GM12878 (cell line): ENCODE measurements at regions not wholly inside any gene's neighbourhood (a gene's known extent, or its start where the extent isn't known, plus 50 kb on each side); places are given as distances from the start of the nearest gene placed in this dataset.

ENCODE experiments used
- ATAC-seq: fragments of 200-7000 bp; cut with Tn5 transposase; 3 replicates; pipeline ENCODE4 v1.9.1; 2020; ENCODE audit warnings: mild to moderate bottlenecking, moderate library complexity
- BruUV-seq: library from RNA; stranded (reverse); fragments of 400-500 nt; replicated peaks from 2 replicates; lab custom pipeline; 2021; lab: Mats Ljungman, UMichigan
- CTCF ChIA-PET: fragments of 300-600 bp; sonication (Branson Sonifier 250); formaldehyde crosslinking; extraction: SDS; loops from one replicate; lab custom pipeline; 2021; ENCODE audit warnings: inconsistent platforms; lab: Yijun Ruan, JAX
- POLR2A ChIA-PET: fragments of 350-600 bp; formaldehyde crosslinking; extraction: SDS; loops from one replicate; lab custom pipeline; 2021; ENCODE audit warnings: inconsistent platforms; lab: Charles Lee
- RAD21 ChIA-PET: fragments of 300-600 bp; sonication (Branson Sonifier 250); formaldehyde crosslinking; loops from one replicate; lab custom pipeline; 2023; ENCODE audit warnings: antibody characterized with exemption; ENCODE audit not compliant: unreplicated experiment; lab: Charles Lee
- SMC1A ChIA-PET: fragments of 300-600 bp; sonication (Branson Sonifier 250); formaldehyde crosslinking; loops from one replicate; lab custom pipeline; 2023; ENCODE audit not compliant: unreplicated experiment, uncharacterized antibody; lab: Charles Lee
- DNase-seq: peaks from one replicate; pipeline ENCODE4 v3.0.0-alpha.2; 2011; ENCODE audit warnings: low read depth, low spot score
- FAIRE-seq: peaks from 3 replicates; lab custom pipeline; 2011; peaks lifted over from hg19 to GRCh38; lab: Jason Lieb, UNC
- H2AFZ ChIP-seq: 2 replicates; pipeline ENCODE4 v1.6.0; 2011; ENCODE audit warnings: low read depth, low read length, control low read depth; ENCODE audit not compliant: control insufficient read depth
- H3K27ac ChIP-seq: 2 replicates; pipeline ENCODE4 v1.5.1; 2011; ENCODE audit warnings: control low read depth; ENCODE audit not compliant: control insufficient read depth, insufficient read depth
- H3K27me3 ChIP-seq, 2 experiments: replicated peaks in 1 of 2; 2 replicates each; pipeline versions ENCODE4 v1.6.0 to v1.6.1; 2011; ENCODE audit warnings: low read length in 1 of 2; ENCODE audit not compliant: control insufficient read depth in 2 of 2, insufficient read depth in 2 of 2
- H3K36me3 ChIP-seq, 2 experiments: 2 replicates each; pipeline ENCODE4 v1.5.1; 2011; ENCODE audit warnings: low read length in 1 of 2; ENCODE audit not compliant: control insufficient read depth in 2 of 2, insufficient read depth in 2 of 2
- H3K4me1 ChIP-seq: 2 replicates; pipeline ENCODE4 v1.6.1; 2011; ENCODE audit warnings: mild to moderate bottlenecking, low read length, moderate library complexity, mixed read lengths; ENCODE audit not compliant: control insufficient read depth, insufficient read depth
- H3K4me2 ChIP-seq: 2 replicates; pipeline ENCODE4 v1.6.0; 2011; ENCODE audit warnings: control low read depth; ENCODE audit not compliant: control insufficient read depth, insufficient read depth
- H3K4me3 ChIP-seq: fragments of 200-600 bp; sonication (generic); 2 replicates; pipeline ENCODE4 v1.5.1; 2016
- H3K79me2 ChIP-seq: 2 replicates; pipeline ENCODE4 v1.6.0; 2011; ENCODE audit warnings: low read length; ENCODE audit not compliant: control insufficient read depth, insufficient read depth
- H3K9ac ChIP-seq: 2 replicates; pipeline ENCODE4 v1.8.0; 2011; ENCODE audit warnings: low read length, control low read depth, mixed read lengths; ENCODE audit not compliant: control insufficient read depth, insufficient read depth
- H3K9me3 ChIP-seq: replicated peaks from 3 replicates; pipeline ENCODE4 v1.5.1; 2011; ENCODE audit warnings: mild to moderate bottlenecking, low read length; ENCODE audit not compliant: control insufficient read depth, insufficient read depth
- H4K20me1 ChIP-seq: 2 replicates; pipeline ENCODE4 v1.6.0; 2011; ENCODE audit not compliant: control insufficient read depth, insufficient read depth
- EGR1 ChIP-seq, 2 experiments: IDR thresholded peaks; 1 replicate in 1 of 2; 2 replicates in 1 of 2; pipeline ENCODE4 v1.6.1; 2011 to 2012; ENCODE audit warnings: low read depth in 2 of 2, low read length in 2 of 2, borderline replicate concordance in 1 of 2, mild to moderate bottlenecking in 1 of 2, moderate library complexity in 1 of 2
- NFIC ChIP-seq: IDR thresholded peaks from 2 replicates; pipeline ENCODE4 v1.6.1; 2012; ENCODE audit warnings: low read depth, mild to moderate bottlenecking, inconsistent platforms, low read length, moderate library complexity
- RUNX3 ChIP-seq: IDR thresholded peaks from 2 replicates; pipeline ENCODE4 v1.6.1; 2012; ENCODE audit warnings: low read length, inconsistent platforms
- ZNF207 ChIP-seq: fragments of 450-650 bp; IDR thresholded peaks from 2 replicates; pipeline ENCODE4 v1.6.1; 2014; ENCODE audit warnings: antibody characterized with exemption, mild to moderate bottlenecking, borderline replicate concordance
- ZZZ3 ChIP-seq: IDR thresholded peaks from 2 replicates; pipeline ENCODE4 v1.6.1; 2011; ENCODE audit warnings: low read depth; ENCODE audit not compliant: control insufficient read depth, insufficient read length
- WGBS: methylation state at CpG from one replicate; pipeline ENCODE4 v1.1.6; 2016; ENCODE audit warnings: low lambda C conversion rate; ENCODE audit not compliant: insufficient replicate concordance, insufficient coverage; ENCODE audit errors: missing lambda C conversion rate; 5-methylcytosine and 5-hydroxymethylcytosine counted together
- in situ Hi-C: fragments of 300-500 bp; cut with MboI; formaldehyde crosslinking; loops from 9 replicates; pipeline ENCODE4 v1.14.3; 2018; ENCODE audit warnings: mixed read lengths
- intact Hi-C: fragments of 100-400 bp; cut with micrococcal nuclease; formaldehyde crosslinking; loops from one replicate; pipeline ENCODE4 v1.14.2; 2022; ENCODE audit not compliant: unreplicated experiment
- TF ChIP-seq, protein P1 (sequence below): fragments of 450-650 bp; IDR thresholded peaks from 2 replicates; pipeline ENCODE4 v1.6.1; 2018; ENCODE audit warnings: mild to moderate bottlenecking, low read depth, moderate library complexity; ENCODE audit not compliant: partially characterized antibody
- TF ChIP-seq, protein P2 (sequence below): fragments of 450-650 bp; IDR thresholded peaks from 2 replicates; pipeline ENCODE4 v1.6.1; 2016; ENCODE audit warnings: mild to moderate bottlenecking, moderate library complexity, borderline replicate concordance

DNA sequence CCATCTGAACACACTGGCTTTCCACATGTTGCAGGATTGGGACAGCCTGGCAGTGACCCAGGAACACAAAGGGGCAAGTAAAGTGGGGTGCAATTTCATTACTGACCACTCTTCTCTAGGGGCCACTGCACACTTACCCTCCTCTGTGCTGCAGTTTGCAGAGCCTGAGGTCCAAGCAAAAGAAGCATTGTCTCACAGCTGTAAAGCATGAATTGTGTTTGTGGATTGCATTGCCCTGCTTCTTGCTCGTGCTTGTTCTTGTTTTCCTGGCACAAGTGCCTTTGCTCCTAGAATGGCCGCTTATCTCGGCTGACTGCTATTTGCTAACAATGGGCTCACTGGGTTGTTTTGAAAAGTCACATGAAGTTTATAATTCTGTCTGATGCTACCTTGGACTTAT lies 209.1 kb upstream of the JADE1 start:
- ChIA-PET RAD21 (interaction anchor here (1.4 kb wide), 1 partner anchor 146 kb away, joined by 3 read pairs; no protein-coding TSS in a partner anchor), SMC1A (interaction anchor here (0.6 to 1.3 kb wide), 3 partner anchors 9 to 25 kb away, joined by 3 to 4 read pairs (median 4); no protein-coding TSS in a partner anchor), POLR2A (interaction anchor here (0.6 kb wide), 1 partner anchor 18 kb away, joined by 3 read pairs; no protein-coding TSS in a partner anchor), CTCF (interaction anchor here (2.3 kb wide), 1 partner anchor 26 kb away, joined by 6 read pairs; no protein-coding TSS in a partner anchor)
- Histone ChIP-seq H3K9me3 (no peaks in the 10 kb centered on the region; the same call in 2 of the 3 replicates), H3K27me3 (no peaks in the 10 kb centered on the region), H2AFZ (no peak overlapping the region), H3K4me3 (no peak overlapping the region), H3K9ac (no peak overlapping the region), H4K20me1 (no peaks in the 10 kb centered on the region), H3K4me1 (no peaks in the 10 kb centered on the region), H3K36me3 (no peaks in the 10 kb centered on the region)
- no TSS peak for BruUV-seq
- intact Hi-C loops (no loop called here), in situ Hi-C loops (no loop called here)
- no peak for DNase-seq
- TF ChIP-seq, protein P1, sequence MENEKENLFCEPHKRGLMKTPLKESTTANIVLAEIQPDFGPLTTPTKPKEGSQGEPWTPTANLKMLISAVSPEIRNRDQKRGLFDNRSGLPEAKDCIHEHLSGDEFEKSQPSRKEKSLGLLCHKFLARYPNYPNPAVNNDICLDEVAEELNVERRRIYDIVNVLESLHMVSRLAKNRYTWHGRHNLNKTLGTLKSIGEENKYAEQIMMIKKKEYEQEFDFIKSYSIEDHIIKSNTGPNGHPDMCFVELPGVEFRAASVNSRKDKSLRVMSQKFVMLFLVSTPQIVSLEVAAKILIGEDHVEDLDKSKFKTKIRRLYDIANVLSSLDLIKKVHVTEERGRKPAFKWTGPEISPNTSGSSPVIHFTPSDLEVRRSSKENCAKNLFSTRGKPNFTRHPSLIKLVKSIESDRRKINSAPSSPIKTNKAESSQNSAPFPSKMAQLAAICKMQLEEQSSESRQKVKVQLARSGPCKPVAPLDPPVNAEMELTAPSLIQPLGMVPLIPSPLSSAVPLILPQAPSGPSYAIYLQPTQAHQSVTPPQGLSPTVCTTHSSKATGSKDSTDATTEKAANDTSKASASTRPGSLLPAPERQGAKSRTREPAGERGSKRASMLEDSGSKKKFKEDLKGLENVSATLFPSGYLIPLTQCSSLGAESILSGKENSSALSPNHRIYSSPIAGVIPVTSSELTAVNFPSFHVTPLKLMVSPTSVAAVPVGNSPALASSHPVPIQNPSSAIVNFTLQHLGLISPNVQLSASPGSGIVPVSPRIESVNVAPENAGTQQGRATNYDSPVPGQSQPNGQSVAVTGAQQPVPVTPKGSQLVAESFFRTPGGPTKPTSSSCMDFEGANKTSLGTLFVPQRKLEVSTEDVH: no peak
- TF ChIP-seq, protein P2, sequence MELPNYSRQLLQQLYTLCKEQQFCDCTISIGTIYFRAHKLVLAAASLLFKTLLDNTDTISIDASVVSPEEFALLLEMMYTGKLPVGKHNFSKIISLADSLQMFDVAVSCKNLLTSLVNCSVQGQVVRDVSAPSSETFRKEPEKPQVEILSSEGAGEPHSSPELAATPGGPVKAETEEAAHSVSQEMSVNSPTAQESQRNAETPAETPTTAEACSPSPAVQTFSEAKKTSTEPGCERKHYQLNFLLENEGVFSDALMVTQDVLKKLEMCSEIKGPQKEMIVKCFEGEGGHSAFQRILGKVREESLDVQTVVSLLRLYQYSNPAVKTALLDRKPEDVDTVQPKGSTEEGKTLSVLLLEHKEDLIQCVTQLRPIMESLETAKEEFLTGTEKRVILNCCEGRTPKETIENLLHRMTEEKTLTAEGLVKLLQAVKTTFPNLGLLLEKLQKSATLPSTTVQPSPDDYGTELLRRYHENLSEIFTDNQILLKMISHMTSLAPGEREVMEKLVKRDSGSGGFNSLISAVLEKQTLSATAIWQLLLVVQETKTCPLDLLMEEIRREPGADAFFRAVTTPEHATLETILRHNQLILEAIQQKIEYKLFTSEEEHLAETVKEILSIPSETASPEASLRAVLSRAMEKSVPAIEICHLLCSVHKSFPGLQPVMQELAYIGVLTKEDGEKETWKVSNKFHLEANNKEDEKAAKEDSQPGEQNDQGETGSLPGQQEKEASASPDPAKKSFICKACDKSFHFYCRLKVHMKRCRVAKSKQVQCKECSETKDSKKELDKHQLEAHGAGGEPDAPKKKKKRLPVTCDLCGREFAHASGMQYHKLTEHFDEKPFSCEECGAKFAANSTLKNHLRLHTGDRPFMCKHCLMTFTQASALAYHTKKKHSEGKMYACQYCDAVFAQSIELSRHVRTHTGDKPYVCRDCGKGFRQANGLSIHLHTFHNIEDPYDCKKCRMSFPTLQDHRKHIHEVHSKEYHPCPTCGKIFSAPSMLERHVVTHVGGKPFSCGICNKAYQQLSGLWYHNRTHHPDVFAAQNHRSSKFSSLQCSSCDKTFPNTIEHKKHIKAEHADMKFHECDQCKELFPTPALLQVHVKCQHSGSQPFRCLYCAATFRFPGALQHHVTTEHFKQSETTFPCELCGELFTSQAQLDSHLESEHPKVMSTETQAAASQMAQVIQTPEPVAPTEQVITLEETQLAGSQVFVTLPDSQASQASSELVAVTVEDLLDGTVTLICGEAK: no peak
- TF ChIP-seq ZZZ3 (no peak), EGR1 (IDR thresholded peaks at IDR 0.05; ENCODE audit: borderline replicate concordance in 1 of 2, low read depth in 2 of 2, low read length in 2 of 2) (no peak), RUNX3 (no peak), ZNF207 (no peak), NFIC (no peak)
- TF ChIP-seq, all 136 proteins: peak for 0
- 62% methylated on average over 3 of the region's 3 CpGs for WGBS
- no peak for FAIRE-seq
- ATAC-seq: no peak
- H3K79me2 ChIP-seq: no peaks in the 10 kb centered on the region
- no peak overlapping the region for H3K27ac ChIP-seq
- no peak overlapping the region for H3K4me2 ChIP-seq
